B cell (primary cell): ENCODE measurements at regions not wholly inside any gene's neighbourhood (a gene's known extent, or its start where the extent isn't known, plus 50 kb on each side); places are given as distances from the start of the nearest gene placed in this dataset.

Experiments used
- ATAC-seq: fragments of 200-7000 bp; cut with Tn5 transposase; one replicate; pipeline ENCODE4 v1.10.0; 2021; ENCODE audit warnings: low read depth, mild to moderate bottlenecking, moderate number of reproducible peaks, moderate library complexity
- CTCF ChIA-PET: fragments of 350-600 bp; sonication (Branson Sonifier 250); formaldehyde crosslinking; loops from one replicate; lab custom pipeline; 2021; ENCODE audit warnings: antibody characterized with exemption, inconsistent platforms; lab: Charles Lee
- POLR2A ChIA-PET: fragments of 350-600 bp; sonication (Branson Sonifier 250); formaldehyde crosslinking; loops from one replicate; lab custom pipeline; 2021; ENCODE audit warnings: antibody characterized with exemption; lab: Charles Lee
- DNase-seq: peaks from one replicate; pipeline ENCODE4 v3.0.0; 2013
- H2AFZ ChIP-seq: 2 replicates; pipeline ENCODE4 v1.6.1; 2012; ENCODE audit warnings: mild to moderate bottlenecking, low read depth, low read length; ENCODE audit not compliant: insufficient read depth, poor library complexity, severe bottlenecking
- H3K27ac ChIP-seq, 2 donors: 1 replicate in 1 of 2; 2 replicates in 1 of 2; pipeline ENCODE4 v1.5.1; 2012 to 2013; ENCODE audit warnings: low read length in 2 of 2, mild to moderate bottlenecking in 2 of 2, moderate library complexity in 1 of 2
- H3K27me3 ChIP-seq, 4 experiments: fragments of 200-600 bp in 1 of 4; sonication (generic) in 1 of 4; replicated peaks in 1 of 4; 1 replicate in 2 of 4; 2 replicates in 2 of 4; pipeline versions ENCODE4 v1.6.1 to v1.7.0; 2013 to 2016; ENCODE audit warnings: low read length in 3 of 4, mild to moderate bottlenecking in 2 of 4, mixed read lengths in 1 of 4, moderate library complexity in 1 of 4; ENCODE audit not compliant: insufficient read depth in 4 of 4, control insufficient read depth in 3 of 4; ENCODE audit errors: control extremely low read depth in 1 of 4
- H3K36me3 ChIP-seq, 2 experiments: replicated peaks in 1 of 2; 1 replicate in 1 of 2; 2 replicates in 1 of 2; pipeline versions ENCODE4 v1.6.1 to v1.7.1; 2013; ENCODE audit warnings: low read length in 1 of 2; ENCODE audit not compliant: insufficient read depth in 2 of 2, control insufficient read depth in 1 of 2; ENCODE audit errors: control extremely low read depth in 1 of 2, extremely low read depth in 1 of 2
- H3K4me1 ChIP-seq, 2 donors: fragments of 200-600 bp in 1 of 2; sonication (generic) in 1 of 2; 1 replicate in 1 of 2; 2 replicates in 1 of 2; pipeline versions ENCODE4 v1.5.1 to v1.6.1; 2013 to 2017; ENCODE audit warnings: low read length in 2 of 2; ENCODE audit not compliant: control insufficient read depth in 2 of 2, insufficient read depth in 2 of 2
- H3K4me2 ChIP-seq: replicated peaks from 2 replicates; pipeline ENCODE3; 2012; ENCODE audit warnings: mild to moderate bottlenecking, low read depth, low read length; ENCODE audit not compliant: poor library complexity, severe bottlenecking
- H3K4me3 ChIP-seq, 5 experiments: fragments of 200-600 bp in 1 of 5; sonication (generic) in 1 of 5; 1 replicate in 3 of 5; 2 replicates in 2 of 5; pipeline versions ENCODE4 v1.5.1 to v1.7.0; 2011 to 2016; ENCODE audit warnings: low read length in 4 of 5, mild to moderate bottlenecking in 4 of 5, low read depth in 2 of 5, control low read depth in 1 of 5, moderate library complexity in 1 of 5; ENCODE audit not compliant: insufficient read depth in 1 of 5; ENCODE audit errors: control extremely low read depth in 1 of 5, extremely low read depth in 1 of 5
- H3K79me2 ChIP-seq: fragments of 200-600 bp; sonication (generic); one replicate; pipeline ENCODE4 v1.6.0; 2016; ENCODE audit warnings: low read length; ENCODE audit not compliant: control insufficient read depth, insufficient read depth
- H3K9ac ChIP-seq: fragments of 200-600 bp; sonication (generic); 2 replicates; pipeline ENCODE4 v1.6.1; 2017; ENCODE audit warnings: mild to moderate bottlenecking, low read length, moderate library complexity
- H3K9me3 ChIP-seq, 3 donors: one replicate each; pipeline versions ENCODE4 v1.6.1 to v1.7.1; 2013; ENCODE audit warnings: low read length in 2 of 3; ENCODE audit not compliant: control insufficient read depth in 2 of 3, insufficient read depth in 1 of 3; ENCODE audit errors: control extremely low read depth in 1 of 3
- H4K20me1 ChIP-seq: 2 replicates; pipeline ENCODE4 v1.6.0; 2012; ENCODE audit warnings: mild to moderate bottlenecking, low read length; ENCODE audit not compliant: insufficient read depth, control insufficient read depth, poor library complexity, severe bottlenecking
- H3K27ac Mint-ChIP-seq: one replicate; pipeline ENCODE4 v1.8.0; 2021; ENCODE audit warnings: mixed read lengths
- H3K27me3 Mint-ChIP-seq: one replicate; pipeline ENCODE4 v1.8.0; 2021; ENCODE audit warnings: mixed read lengths
- H3K4me1 Mint-ChIP-seq: one replicate; pipeline ENCODE4 v1.8.0; 2021; ENCODE audit warnings: mixed read lengths
- H3K4me3 Mint-ChIP-seq: one replicate; pipeline ENCODE4 v1.8.0; 2021; ENCODE audit warnings: mixed read lengths
- H3K9me3 Mint-ChIP-seq: one replicate; pipeline ENCODE4 v1.8.0; 2022; ENCODE audit warnings: mixed read lengths; ENCODE audit not compliant: insufficient read depth
- EZH2 ChIP-seq: IDR thresholded peaks from 2 replicates; pipeline ENCODE4 v1.6.1; 2012; ENCODE audit warnings: borderline replicate concordance, low read depth, mild to moderate bottlenecking, moderate library complexity, low read length; ENCODE audit not compliant: insufficient read depth, poor library complexity, severe bottlenecking
- WGBS: methylation state at CpG from one replicate; pipeline ENCODE4 v1.1.5; 2013; ENCODE audit warnings: missing lambda C conversion rate; ENCODE audit not compliant: insufficient coverage; 5-methylcytosine and 5-hydroxymethylcytosine counted together
- intact Hi-C: fragments of 100-400 bp; cut with micrococcal nuclease; formaldehyde crosslinking; loops from one replicate; pipeline ENCODE4 v1.10.0; 2022
- TF ChIP-seq, protein P1 (sequence below): fragments of 200-600 bp; IDR thresholded peaks from one replicate; pipeline ENCODE4 v1.8.0; 2022; ENCODE audit warnings: antibody characterized with exemption, mild to moderate bottlenecking

DNA sequence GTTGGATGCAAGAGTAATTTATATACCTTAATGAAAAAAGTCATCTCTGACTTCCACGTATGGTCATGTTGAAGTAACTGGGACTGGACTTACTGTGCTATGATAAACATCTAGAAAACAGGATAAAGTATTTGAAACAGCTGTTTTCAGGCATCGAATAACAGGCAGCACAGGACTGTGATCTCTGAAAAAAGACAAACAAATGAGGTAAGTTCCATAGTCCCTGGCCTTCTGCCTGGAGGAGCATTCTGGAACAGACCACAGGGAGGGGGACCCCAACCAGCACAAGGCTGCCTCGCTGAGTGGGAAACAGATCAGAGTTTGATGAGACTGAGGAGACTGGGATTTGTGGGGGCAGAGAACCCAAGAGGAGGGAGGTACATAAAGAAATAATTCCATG is 89.1 kb upstream of the HABP2 start:
- ChIA-PET CTCF (no interaction called here), POLR2A (no interaction called here)
- TF ChIP-seq EZH2, result no peak
- TF ChIP-seq, protein P1, sequence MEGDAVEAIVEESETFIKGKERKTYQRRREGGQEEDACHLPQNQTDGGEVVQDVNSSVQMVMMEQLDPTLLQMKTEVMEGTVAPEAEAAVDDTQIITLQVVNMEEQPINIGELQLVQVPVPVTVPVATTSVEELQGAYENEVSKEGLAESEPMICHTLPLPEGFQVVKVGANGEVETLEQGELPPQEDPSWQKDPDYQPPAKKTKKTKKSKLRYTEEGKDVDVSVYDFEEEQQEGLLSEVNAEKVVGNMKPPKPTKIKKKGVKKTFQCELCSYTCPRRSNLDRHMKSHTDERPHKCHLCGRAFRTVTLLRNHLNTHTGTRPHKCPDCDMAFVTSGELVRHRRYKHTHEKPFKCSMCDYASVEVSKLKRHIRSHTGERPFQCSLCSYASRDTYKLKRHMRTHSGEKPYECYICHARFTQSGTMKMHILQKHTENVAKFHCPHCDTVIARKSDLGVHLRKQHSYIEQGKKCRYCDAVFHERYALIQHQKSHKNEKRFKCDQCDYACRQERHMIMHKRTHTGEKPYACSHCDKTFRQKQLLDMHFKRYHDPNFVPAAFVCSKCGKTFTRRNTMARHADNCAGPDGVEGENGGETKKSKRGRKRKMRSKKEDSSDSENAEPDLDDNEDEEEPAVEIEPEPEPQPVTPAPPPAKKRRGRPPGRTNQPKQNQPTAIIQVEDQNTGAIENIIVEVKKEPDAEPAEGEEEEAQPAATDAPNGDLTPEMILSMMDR, result no peak
- Histone ChIP-seq H2AFZ (no peak overlapping the region), H3K4me1 (no peaks in the 10 kb centered on the region), H3K79me2 (no peaks in the 10 kb centered on the region), H3K27me3 (peaks cover 0 to 2% (median 0%) of the 10 kb centered on the region in 4 experiments), H4K20me1 (no peaks in the 10 kb centered on the region), H3K4me3 (no peak overlapping the region), H3K4me2 (no peak overlapping the region), H3K9ac (no peak overlapping the region), H3K27ac (no peak overlapping the region), H3K36me3 (no peaks in the 10 kb centered on the region), H3K9me3 (no peaks in the 10 kb centered on the region)
- ATAC-seq (no peak), DNase-seq (no peak)
- H3K27me3 Mint-ChIP-seq, result peaks cover 11% of the 10 kb centered on the region
- no peaks in the 10 kb centered on the region for H3K4me1 Mint-ChIP-seq
- 62% methylated on average over 3 of the region's 3 CpGs for whole genome bisulfite sequencing
- no peaks in the 10 kb centered on the region for H3K9me3 Mint-ChIP-seq
- H3K27ac Mint-ChIP-seq, result no peak overlapping the region
- no peak overlapping the region for H3K4me3 Mint-ChIP-seq
- intact Hi-C loops, result no loop called here

DNA sequence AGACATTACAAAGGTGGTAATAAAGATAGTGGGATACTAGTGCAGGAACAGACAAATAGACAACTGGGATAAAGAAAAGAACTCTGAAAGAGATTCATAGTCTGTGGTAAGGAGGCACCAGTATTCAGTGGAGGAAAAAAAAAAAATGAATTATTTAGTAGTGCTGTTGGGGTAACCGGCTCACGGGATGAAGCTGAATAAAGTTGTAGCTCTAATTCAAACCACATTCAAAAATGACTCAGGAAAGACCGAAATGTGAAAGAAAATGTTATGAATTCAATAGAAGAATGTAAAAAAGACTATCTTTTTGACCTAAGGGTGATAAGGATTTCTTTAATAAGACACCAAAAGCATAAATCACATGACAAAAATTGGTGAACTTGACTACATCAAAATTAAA is 83.1 kb upstream of the HABP2 start:
- intact Hi-C loops, result no loop called here
- Mint-ChIP-seq H3K4me3 (no peak overlapping the region), H3K4me1 (no peaks in the 10 kb centered on the region), H3K27ac (no peak overlapping the region), H3K9me3 (no peaks in the 10 kb centered on the region), H3K27me3 (peaks cover 3% of the 10 kb centered on the region)
- Histone ChIP-seq H3K4me1 (no peaks in the 10 kb centered on the region), H3K27me3 (no peaks in the 10 kb centered on the region), H2AFZ (no peak overlapping the region), H3K4me2 (no peak overlapping the region), H3K79me2 (no peaks in the 10 kb centered on the region), H3K36me3 (no peaks in the 10 kb centered on the region), H3K4me3 (no peak overlapping the region), H3K9ac (no peak overlapping the region), H3K9me3 (peaks cover 0 to 4% (median 0%) of the 10 kb centered on the region in 3 donors), H3K27ac (no peak overlapping the region), H4K20me1 (no peaks in the 10 kb centered on the region)
- TF ChIP-seq, protein P1, result no peak
- TF ChIP-seq EZH2, result no peak
- ATAC-seq (no peak), DNase-seq (no peak)
- ChIA-PET POLR2A (no interaction called here), CTCF (no interaction called here)
- no CpG with 5 or more reads among the region's 3 CpGs for WGBS
